HG03108 (cell line): ENCODE measurements at regions not wholly inside any gene's neighbourhood (a gene's known extent, or its start where the extent isn't known, plus 50 kb on each side); places are given as distances from the start of the nearest gene placed in this dataset.

Experiments
- ATAC-seq: cut with Tn5 transposase; IDR thresholded peaks from one replicate; pipeline ENCODE4 v1.9.1; 2021; ENCODE audit warnings: moderate library complexity; ENCODE audit not compliant: unreplicated experiment

GRCh38 chr16:64184156-64184555 lies 937.7 kb downstream of the CDH11 start:
- no peak for ATAC-seq

GRCh38 chr16:64182985-64183384 lies 938.9 kb downstream of the CDH11 start:
- ATAC-seq, result no peak

GRCh38 chr16:64181271-64181925 lies 940.5 kb downstream of the CDH11 start:
- ATAC-seq, result no peak

GRCh38 chr16:64180136-64180900 lies 941.5 kb downstream of the CDH11 start:
- ATAC-seq, result no peak

- ATAC-seq, result no peak
These were observed 947.5 kb downstream of the CDH11 start for GRCh38 chr16:64174327-64174726.

GRCh38 chr16:64172652-64173051 lies 949.2 kb downstream of the CDH11 start:
- ATAC-seq, result no peak

GRCh38 chr16:64172226-64172625 lies 949.6 kb downstream of the CDH11 start:
- ATAC-seq, result no peak

GRCh38 chr16:64171632-64172031 lies 950.2 kb downstream of the CDH11 start:
- no peak for ATAC-seq

- ATAC-seq, result no peak
These were observed 953.5 kb downstream of the CDH11 start for GRCh38 chr16:64168371-64168770.

- no peak for ATAC-seq
These were observed 953.9 kb downstream of the CDH11 start for GRCh38 chr16:64167936-64168335.

GRCh38 chr16:64165368-64165767 lies 956.5 kb downstream of the CDH11 start:
- ATAC-seq, result no peak

- no peak for ATAC-seq
These were observed 959.1 kb downstream of the CDH11 start for GRCh38 chr16:64162613-64163375.

GRCh38 chr16:64159976-64160375 lies 961.9 kb downstream of the CDH11 start:
- ATAC-seq, result no peak

- no peak for ATAC-seq
These were observed 962.8 kb downstream of the CDH11 start for GRCh38 chr16:64158941-64159588.

GRCh38 chr16:64153718-64154117 lies 968.1 kb downstream of the CDH11 start:
- ATAC-seq, result no peak

GRCh38 chr16:64151990-64152767 lies 969.7 kb downstream of the CDH11 start:
- no peak for ATAC-seq

GRCh38 chr16:64150193-64150592 lies 971.7 kb downstream of the CDH11 start:
- no peak for ATAC-seq

- no peak for ATAC-seq
These were observed 972.1 kb downstream of the CDH11 start for GRCh38 chr16:64149756-64150155.

- no peak for ATAC-seq
These were observed 973.5 kb downstream of the CDH11 start for GRCh38 chr16:64148356-64148755.

- ATAC-seq, result no peak
These were observed 973.9 kb downstream of the CDH11 start for GRCh38 chr16:64147941-64148340.

- ATAC-seq, result no peak
These were observed 977.2 kb downstream of the CDH11 start for GRCh38 chr16:64144617-64145016.
